ENCODE measurements at regions not wholly inside any gene's neighbourhood (a gene's known extent, or its start where the extent isn't known, plus 50 kb on each side); places are given as distances from the start of the nearest gene placed in this dataset.

DNA sequence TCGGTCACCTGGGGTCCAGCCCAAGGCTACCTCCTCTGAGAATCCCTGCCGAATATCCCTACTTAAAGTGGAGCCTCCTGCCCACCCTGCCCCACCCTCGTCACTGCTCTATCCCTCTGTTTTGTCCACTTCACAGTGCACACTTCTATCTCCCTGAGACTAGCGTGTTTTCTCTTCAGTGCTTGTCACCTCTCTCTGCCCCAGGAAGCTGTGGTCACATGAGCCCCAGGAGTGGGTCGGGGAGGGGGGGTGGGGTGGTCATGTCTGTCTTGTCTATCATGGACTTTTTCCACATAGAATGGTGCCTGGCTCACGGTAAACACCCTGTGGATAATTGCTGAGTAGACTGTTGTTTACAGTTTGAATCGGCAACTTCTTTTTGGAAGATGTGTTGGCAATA, 673.6 kb downstream of the PTPRU start:
- no peak for DNase-seq (ENCODE audit: low read depth, low spot score)

DNA sequence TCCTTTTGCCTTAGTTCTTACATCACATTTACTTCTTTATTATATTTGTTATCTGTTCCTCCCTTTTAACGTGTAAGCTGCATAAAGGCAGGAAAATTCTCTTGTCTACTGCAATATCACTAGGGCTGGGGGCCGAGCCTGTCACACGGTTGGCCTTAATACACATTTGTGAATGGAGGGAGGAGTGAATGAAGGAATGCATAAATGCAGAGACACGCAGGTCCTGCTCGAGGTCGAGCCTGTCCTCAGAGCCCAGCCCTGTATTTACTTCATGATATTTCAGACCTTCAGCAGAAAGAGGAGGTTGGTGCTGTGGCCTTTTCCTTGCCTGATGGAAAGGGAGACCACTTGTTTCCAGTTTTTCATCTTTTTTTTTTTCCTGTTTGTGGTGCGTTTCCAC, 671.3 kb downstream of the PTPRU start:
- no peak for DNase-seq (ENCODE audit: low read depth, low spot score)

DNA sequence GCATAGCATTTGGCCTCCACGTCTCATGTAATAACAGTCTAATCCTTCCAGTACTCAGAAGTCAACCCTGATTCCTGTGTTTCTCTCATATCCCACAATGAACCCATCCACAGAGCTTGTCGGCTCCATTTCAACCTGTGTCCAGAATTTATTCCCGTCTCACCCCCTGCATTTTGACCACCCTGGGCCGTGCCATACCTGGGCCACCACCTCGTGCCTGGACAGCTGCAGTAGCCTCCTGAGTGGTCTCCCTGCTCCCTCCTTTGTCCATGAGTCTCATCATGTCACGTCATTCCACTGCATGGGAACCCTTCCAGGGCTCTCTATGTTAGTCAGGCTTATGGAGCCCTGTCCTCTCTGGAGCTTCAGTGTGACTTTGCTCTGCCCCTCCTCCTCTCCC, 670.6 kb downstream of the PTPRU start:
- DNase-seq (ENCODE audit: low read depth, low spot score) = no peak

DNA sequence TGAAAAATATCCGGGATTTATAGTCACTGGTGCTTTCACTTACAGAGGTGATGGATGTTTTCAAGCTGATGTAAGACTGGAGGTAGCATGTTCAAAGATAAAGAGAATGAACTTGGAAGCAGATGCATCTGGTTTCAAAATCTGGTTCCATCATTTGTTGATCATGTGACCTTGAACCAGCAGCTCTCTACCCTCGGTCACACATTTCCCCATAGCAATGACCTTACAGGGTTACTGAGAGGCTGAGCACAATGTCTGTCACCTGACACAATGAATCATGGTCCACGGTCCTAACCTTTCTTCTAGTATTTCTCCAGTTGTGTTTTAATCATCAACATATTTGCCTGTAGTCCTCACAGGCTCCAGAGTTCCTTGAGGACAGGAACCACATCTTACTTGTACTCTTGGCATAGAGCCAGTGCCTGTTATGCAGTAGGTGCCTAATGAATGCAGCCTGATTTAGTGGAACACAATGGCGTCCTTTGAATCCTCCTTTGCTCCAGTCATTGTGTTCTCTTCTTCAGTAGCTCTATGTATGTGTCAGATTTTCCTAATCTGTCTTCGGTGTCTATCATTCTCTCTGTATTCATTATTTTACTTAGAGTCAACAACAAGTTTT, 667.3 kb downstream of the PTPRU start:
- DNase-seq (ENCODE audit: low read depth, low spot score) = no peak

DNA sequence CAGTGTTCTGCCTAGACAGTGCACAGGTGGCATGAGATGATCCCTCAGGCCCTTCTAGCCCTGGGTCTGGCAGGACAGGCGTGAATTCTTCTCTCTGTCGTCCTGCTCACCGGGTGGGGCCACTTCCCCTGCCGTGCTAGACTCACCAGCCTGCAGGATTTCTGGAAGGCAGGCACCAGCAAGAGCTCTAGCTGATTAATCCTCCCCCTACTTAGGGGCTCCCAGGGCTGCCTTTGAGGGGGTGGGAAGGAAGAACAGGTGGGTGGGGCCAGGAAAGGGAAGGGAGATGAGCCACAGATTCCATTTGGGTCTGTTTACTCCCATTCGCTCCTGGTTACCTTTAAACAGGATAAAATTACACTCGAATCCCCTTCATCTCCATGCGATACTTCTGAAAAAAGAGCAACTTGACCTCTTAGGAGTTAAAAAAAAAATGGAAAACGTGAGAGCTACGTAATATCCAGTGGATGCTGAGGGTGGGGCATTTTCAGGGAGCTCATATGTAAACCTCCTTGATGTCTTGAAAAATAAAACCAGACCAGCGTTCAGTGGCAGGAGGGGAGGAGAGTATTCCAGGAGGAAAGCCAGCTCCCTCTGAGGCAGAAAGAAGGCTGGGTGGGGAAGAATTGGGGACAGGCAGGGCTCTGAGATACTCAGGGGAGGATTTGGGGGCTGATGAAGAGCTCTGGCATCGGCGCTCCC, 665.5 kb downstream of the PTPRU start:
- no peak for DNase-seq (ENCODE audit: low read depth, low spot score)

DNA sequence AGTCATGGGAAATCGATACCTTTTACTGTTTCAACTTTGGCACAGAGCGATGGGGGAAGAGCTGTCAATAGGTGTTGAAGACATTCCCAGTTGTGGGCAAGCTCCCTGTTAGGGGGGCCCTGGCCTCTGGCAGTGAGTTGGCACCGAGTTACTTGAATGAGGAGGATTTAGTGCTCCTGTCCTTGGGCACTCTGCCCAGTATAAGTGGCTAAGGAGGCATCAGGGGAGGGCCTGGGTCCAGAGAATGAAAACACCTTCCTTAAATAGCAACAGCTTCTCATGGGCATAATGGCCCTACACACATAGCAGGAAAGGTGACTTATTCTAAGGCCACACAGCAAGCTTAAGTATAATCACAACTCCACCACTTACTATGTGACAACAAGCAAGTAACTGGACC, 664.4 kb downstream of the PTPRU start:
- DNase-seq (ENCODE audit: low read depth, low spot score) = no peak

DNA sequence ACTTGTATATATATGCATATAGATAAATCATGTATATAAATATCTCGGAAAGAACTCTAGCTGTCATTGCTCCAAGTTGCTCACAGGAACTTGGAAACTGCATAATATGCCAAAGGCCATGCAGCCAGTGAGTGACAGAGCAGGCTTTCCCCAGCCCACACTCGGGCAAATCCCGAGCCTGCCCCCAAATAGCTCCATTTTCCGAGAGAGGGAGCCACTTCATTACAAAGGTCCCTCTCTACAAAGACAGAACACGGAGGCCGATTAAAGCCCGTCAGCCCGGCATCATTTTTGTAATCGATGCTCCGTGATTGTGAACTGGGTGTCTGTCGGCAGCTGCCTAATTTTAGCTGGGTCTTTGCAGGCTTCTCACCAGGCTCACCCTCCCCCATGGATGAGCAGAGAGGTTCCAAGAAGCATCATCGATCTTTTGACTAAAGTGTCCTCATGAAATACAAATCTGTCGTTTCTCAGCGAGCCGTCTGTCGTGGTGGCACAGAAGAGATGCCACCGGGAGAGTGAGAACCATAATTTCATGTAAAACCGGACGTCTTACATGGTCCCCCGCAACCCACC, 663.9 kb downstream of the PTPRU start:
- DNase-seq (ENCODE audit: low read depth, low spot score) = no peak

DNA sequence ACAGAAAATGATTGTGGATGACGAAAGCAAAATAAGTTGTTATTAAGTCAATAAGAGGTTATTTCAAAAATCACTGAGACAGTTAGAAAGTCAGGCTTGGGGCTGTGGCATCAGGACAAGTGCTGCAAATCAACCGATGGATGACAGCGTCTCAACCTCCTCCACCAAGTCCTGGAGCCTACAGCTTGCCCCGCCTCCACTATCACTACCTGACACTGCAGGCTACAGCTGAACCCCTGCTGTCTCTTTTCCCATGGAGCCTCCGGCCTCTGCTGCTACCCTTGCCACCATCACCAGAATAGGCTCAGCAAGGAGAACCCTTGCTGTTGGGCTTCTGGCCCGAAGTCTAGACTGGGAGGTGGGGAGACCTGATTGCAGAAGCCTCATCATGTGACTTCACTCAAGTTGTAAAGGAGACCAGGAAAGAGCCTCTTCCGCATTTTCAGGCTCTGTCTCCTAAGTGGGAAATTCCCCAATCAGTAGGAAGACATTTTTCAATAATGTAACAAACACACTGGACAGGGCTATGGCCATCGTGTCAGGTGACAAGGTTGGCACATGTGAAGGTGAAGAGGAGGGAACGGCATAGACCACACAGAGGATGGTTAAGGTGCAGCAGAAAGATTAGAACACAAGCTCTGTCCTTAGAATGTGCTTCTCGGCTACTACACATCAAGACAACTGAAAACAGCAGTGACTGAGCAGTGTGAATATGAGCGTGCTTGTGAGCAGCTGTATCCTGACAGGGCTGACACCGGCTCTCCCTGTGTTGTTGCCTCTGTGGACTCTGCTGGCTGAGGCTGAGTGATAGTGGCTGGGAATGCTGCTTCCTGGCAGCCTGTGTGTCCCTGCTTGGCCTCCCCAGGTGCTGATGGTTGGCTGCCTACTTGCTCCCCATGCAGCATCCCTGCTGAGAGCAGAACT, 660.7 kb downstream of the PTPRU start:
- DNase-seq (ENCODE audit: low read depth, low spot score) = no peak

DNA sequence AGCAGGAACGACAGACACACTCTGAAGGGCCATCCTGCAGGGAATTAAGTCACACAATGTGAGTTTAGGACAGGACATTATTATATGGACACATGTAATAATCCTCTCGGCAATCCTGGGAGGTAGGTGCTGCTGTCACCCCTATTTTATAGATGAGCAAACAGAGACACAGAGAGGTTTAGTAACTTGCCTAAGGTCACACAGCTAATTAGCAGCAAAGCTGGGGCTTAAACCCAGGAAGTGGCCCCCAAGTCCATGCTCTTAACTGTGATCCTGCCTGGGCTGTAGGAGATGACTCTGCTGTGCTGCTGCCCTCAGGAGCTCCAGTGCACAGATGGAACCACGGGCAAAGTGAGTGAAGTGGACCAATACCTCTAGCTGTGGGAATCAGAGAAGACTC, 660.0 kb downstream of the PTPRU start:
- no peak for DNase-seq (ENCODE audit: low read depth, low spot score)

DNA sequence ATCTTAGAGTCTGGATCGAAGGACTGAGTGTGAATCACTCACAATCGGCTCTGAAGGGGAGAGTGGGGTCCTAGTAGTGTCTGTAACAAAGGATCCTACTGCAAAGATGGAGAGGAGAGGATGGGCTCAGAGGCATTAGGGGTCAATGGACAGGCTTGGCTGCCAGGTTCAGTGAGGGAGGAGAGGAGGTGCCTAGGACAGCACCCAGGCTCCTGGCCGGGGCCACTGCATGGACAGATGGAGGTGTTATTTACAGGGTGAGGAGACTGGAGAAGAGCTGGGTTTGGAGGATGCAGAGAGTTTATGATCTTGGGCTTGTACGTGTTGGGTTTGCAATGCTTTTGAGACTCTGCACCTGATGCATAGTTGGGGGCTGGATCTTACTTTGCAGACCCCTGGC, 658.9 kb downstream of the PTPRU start:
- DNase-seq (ENCODE audit: low read depth, low spot score) = no peak

DNA sequence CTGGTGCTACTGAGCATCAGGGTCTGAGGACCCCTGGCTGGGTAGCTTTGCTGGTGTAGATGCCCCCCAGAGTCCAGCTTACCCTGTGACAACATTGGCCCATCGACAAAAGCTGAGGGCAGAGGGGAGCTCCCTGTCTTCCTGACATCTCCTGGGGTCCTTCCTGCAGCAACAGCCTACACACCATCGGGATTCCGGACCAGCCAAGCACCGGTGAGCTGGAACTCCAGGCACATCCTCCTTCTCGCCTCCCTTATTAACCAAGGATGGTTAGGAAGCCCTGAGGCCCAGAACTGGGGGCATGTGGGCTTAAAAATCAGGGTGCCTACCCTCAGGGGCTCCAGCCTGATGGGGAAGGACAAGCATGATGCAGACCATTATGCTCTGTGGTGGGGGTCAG, 658.0 kb downstream of the PTPRU start:
- DNase-seq (ENCODE audit: low read depth, low spot score) = no peak

DNA sequence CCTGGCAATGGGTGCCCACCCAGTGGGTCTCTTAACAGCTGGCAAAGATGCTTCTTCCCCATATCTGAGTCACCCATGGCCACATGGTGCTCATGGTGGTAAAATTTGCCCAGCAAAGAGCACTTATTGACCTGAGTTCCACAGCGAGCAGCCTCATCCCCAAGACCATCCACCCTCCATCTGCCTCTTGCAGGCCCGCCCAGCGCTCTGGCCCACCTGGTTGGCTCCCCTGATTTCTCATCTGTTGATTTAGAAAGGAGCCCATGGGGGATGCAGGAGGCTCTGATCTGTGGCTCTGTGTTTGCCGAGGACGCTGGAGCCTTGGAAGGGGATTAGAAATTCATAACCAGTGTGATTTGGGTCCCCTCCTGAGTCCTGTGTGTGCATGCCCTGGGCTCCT, 657.5 kb downstream of the PTPRU start:
- DNase-seq (ENCODE audit: low read depth, low spot score) = no peak

DNA sequence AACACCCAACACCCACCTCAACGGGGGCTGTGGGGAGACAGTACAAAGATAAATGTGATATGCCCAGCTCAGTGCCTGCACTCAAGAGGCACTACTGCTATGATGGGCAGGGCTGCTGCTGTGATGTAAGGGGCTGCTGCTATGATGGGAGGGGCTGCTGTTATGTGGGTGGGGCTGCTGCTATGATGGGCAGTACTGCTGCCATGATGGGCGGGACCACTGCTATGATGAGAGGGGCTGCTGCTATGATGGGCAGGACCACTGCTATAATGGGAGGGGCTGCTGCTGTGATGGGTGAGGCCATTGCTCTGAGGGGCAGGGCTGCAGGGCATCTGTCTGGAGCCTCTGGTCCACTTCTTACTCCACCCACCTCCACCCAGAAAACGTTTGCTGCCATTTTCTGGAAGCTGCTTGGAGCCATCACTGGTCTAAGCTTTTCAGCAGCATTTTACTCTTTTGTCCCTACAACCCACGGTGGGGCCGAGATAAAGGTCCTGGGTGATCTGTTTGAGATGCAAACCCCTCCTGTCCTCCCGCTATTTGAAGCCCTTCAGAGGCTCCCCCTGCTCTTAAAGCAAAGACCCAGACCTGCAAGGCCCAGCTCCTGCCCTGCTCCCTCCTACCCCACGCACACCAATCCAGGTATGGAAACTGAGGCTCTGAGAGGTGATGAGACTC, 656.9 kb downstream of the PTPRU start:
- DNase-seq (ENCODE audit: low read depth, low spot score) = no peak

DNA sequence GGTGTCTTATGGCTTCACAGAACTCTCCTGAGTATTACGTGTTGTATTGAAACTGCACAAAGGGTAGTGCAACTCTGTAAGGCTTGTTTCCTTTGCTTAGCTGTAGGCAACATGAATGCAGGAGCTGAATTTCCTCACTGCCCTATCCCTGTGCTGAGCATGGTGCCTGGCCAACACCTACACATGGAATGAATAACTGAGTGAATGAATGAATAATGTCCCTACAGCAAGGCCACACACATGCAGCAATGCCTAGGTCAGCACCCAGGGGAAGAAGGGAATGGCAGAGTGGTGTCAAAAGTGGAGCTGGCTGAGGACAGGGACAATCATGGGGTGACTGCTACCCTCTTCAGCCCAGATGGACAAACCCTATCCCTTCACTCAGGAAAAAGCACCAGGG, 655.9 kb downstream of the PTPRU start:
- DNase-seq (ENCODE audit: low read depth, low spot score) = no peak

DNA sequence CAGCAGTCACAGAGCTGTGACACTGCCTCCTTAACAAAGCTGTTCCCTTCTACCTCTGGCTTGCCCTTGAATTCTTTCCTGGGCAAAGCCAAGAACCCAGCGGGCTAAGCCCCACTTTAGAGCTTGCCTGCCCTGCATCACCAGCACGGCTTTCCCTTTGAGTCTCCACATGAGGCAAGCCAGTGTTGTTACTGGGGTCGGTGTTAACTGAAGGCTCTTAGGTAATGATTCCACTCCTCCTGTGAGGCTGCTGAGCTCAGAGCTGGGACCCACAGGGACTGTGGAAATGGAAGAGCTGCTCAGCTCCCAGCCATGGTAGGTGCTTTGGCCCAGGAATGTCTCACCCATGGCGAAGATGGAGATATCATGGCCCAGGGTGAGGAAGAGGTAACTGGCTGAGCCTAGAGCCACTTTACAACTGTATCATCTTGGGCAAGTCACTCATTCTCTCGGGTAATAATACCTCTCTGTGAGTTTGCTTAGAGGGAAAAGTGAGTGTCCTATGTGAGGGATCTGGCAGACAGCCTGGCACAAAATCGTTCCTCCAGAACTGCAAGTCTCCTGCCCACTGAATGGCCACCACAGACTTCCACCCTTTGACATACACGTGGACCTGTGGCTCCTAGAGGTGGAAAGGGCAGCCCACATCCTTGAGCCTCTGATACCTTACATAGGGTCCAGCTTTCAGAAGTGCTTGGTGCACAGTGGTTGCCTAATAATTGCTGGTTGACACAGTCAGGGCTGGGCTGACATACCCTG, 654.1 kb downstream of the PTPRU start:
- DNase-seq (ENCODE audit: low read depth, low spot score) = no peak

DNA sequence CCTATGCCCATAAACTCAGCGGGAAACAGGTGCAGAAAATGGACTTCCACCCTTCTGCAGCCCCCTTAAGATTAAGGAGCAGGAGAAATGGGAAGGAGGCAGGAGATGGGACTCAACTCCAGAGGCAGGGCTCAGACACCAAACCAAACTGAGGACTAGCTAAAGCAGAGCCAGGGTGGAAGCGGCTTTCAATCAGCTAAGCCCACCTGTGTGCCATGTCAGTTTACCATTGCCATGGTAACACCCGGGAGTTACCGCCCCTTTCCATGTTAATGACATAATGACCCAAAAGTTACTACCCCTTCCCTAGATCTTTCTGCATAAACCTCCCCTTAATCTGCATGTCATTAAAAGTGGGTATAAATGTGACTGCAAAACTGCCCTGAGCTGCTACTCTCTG, 653.5 kb downstream of the PTPRU start:
- no peak for DNase-seq (ENCODE audit: low read depth, low spot score)

DNA sequence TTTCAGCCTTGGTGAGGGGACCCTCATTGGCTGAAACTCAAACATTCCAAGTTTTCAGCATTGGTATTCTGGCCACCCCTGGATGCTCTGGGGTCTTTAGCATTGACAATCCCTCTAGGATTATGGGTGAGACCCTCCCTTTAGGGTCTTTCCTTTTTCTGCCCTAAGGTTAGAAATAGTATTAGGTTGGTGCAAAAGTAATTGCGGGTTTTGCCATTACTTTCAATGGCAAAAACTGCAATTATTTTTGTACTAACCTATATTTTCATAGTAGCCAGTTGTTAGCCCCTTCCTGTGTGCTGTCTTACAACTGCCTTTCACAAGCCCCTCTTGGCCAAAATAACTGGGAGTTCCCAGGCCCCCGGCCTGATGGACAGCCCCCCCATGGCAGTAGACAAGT, 648.4 kb downstream of the PTPRU start:
- no peak for DNase-seq (ENCODE audit: low read depth, low spot score)

DNA sequence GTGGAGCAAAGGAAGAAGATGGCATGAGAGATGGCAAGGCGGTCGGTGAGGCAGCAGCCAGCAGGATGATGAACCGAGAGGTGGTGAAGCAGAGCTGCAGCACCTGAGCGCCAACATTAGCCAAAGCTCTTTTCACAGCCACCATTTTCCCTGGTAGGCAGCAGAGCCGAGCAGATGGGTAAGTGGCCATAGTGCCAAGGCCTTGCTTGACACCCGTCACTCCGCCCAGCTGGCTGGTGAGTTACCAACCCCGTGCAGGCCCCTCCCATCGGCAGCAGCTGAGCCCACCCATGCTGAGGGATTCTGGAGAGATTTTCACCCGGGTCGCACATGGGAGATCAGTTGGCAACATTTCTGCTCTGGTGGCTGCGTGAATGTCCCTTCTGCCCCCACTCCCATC, 647.7 kb downstream of the PTPRU start:
- no peak for DNase-seq (ENCODE audit: low read depth, low spot score)

DNA sequence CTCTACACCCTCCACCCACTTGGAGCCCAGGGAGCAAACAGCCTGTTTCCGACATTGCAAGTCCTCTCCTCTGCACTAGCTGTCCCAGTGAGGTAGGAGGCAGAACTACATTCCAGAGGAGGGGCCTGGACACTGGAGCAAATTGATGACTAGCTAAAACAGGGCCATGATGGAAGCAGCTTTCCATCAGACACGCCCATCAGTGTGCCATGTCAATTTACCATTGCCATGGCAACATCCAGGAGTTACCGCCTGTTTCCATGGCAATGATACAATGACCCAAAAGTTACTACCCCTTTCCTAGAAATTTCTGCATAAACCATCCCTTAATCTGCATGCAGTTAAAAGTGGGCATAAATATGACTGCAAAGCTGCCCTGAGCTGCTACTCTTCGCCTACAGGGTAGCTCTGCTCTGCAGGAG, 647.1 kb downstream of the PTPRU start:
- no peak for DNase-seq (ENCODE audit: low read depth, low spot score)

DNA sequence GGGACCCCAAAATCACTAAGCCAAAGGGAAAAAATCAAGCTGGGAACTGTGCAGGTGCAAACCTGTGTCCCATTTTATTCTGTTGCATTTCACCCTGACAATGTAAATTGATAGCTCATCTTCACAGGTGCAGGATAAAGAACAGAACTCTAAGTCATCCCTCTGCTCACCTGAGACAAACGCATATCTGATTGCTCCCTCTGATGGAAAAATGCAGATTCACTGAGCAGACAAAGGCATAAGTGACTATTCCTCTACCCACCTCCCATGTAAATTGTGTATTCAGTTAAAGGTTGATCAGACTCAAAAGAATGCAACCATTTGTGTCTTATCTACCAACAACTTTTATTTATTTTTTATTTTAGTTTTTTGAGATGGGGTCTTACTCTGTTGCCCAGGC, 644.2 kb downstream of the PTPRU start:
- DNase-seq (ENCODE audit: low read depth, low spot score) = no peak

DNA sequence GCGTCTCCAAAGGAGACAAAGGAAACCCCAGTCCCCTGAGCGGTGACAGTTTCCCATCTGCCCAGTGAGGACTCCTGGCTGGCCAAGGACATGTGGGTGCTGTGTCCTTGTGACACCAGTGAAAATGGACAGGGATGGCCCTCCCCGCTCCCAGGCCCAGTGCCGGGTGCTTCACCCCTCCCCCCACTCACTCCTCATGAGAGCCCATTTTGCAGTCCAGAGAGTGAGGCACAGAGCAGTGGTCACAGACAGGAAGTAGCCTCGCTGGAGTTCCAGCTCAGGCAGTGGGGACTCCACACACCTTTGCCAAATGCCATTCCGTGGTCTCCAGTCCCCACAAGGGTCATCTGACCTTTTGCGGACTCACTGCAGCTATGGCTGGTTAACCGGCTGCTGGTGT, 642.9 kb downstream of the PTPRU start:
- no peak for DNase-seq (ENCODE audit: low read depth, low spot score)

Measured in activated CD4-positive, CD25-positive, alpha-beta regulatory T cell treated with anti-CD3 and anti-CD28 coated beads, Interleukin-2, amount 50 U/mL, for 16 hours (primary cell).